A549 (cell line): ENCODE measurements at regions not wholly inside any gene's neighbourhood (a gene's known extent, or its start where the extent isn't known, plus 50 kb on each side); places are given as distances from the start of the nearest gene placed in this dataset.
A peak's percentile ranks its signal among the peaks of the same experiment; 100 is the strongest.

Experiments
- ATAC-seq, 2 experiments: fragments of 200-7000 bp in 1 of 2; fragments of >200 bp in 1 of 2; cut with Nextera tagmentation in 1 of 2; cut with Tn5 transposase in 1 of 2; 3 replicates each; pipeline versions ENCODE4 v1.8.0 to v1.9.1; 2018 to 2020; ENCODE audit warnings: mild to moderate bottlenecking in 1 of 2, moderate library complexity in 1 of 2
- CTCF ChIA-PET: fragments of 300-600 bp; sonication (Branson Sonifier 250); formaldehyde crosslinking; extraction: SDS; loops from one replicate; lab custom pipeline; 2021; ENCODE audit warnings: antibody characterized with exemption, inconsistent platforms; lab: Yijun Ruan, JAX
- POLR2A ChIA-PET: fragments of 350-600 bp; formaldehyde crosslinking; extraction: SDS; loops from one replicate; lab custom pipeline; 2021; ENCODE audit warnings: antibody characterized with exemption, inconsistent platforms; lab: Yijun Ruan, JAX
- DNase-seq, 2 experiments: peaks; one replicate each; pipeline versions ENCODE4 v3.0.0 to v3.0.0-alpha.2; 2011 to 2016; ENCODE audit warnings: low read depth in 1 of 2, low spot score in 1 of 2
- FAIRE-seq: peaks from 2 replicates; lab custom pipeline; 2011; peaks lifted over from hg19 to GRCh38; lab: Jason Lieb, UNC
- H3K27ac ChIP-seq, 2 experiments: fragments of >200 bp; sonication (Bioruptor Twin); formaldehyde crosslinking; 3 replicates each; pipeline ENCODE4 v1.5.1; 2016 to 2017
- H3K4me1 ChIP-seq: fragments of >200 bp; sonication (Bioruptor Twin); formaldehyde crosslinking; 3 replicates; pipeline ENCODE4 v1.6.1; 2016
- H3K4me2 ChIP-seq: fragments of >200 bp; sonication (Bioruptor Twin); formaldehyde crosslinking; 3 replicates; pipeline ENCODE4 v1.6.1; 2016
- H3K4me3 ChIP-seq: fragments of >200 bp; sonication (Bioruptor Twin); formaldehyde crosslinking; 3 replicates; pipeline ENCODE4 v1.5.1; 2016
- H3K9me3 ChIP-seq: fragments of >200 bp; sonication (Bioruptor Twin); formaldehyde crosslinking; 3 replicates; pipeline ENCODE4 v1.6.1; 2016
- BCL3 ChIP-seq: fragments of >200 bp; sonication (Bioruptor Twin); formaldehyde crosslinking; IDR thresholded peaks from 3 replicates; pipeline ENCODE4 v1.6.1; 2016
- CTCF ChIP-seq: fragments of >200 bp; sonication (Bioruptor Twin); formaldehyde crosslinking; IDR thresholded peaks from 3 replicates; pipeline ENCODE4 v1.5.1; 2016
- E2F6 ChIP-seq: IDR thresholded peaks from 2 replicates; pipeline ENCODE4 v1.6.1; 2012; ENCODE audit warnings: low read depth, borderline replicate concordance
- EHMT2 ChIP-seq: fragments of 200-600 bp; sonication (generic); IDR thresholded peaks from 2 replicates; pipeline ENCODE4 v1.6.1; 2016; ENCODE audit warnings: antibody characterized with exemption, low read depth, mild to moderate bottlenecking, moderate library complexity
- FOSL2 ChIP-seq, 2 experiments: fragments of 450-650 bp in 1 of 2; fragments of >200 bp in 1 of 2; sonication (Bioruptor Twin) in 1 of 2; formaldehyde crosslinking; IDR thresholded peaks; 2 replicates each; pipeline versions ENCODE4 v1.5.0 to v1.6.1; 2016 to 2020; ENCODE audit warnings: mild to moderate bottlenecking in 1 of 2, moderate library complexity in 1 of 2
- FOXS1 ChIP-seq: fragments of 250-450 bp; sonication (Bioruptor Pico); IDR thresholded peaks from 2 replicates; pipeline ENCODE4 v1.5.0; 2020; ENCODE audit warnings: mild to moderate bottlenecking, moderate library complexity
- HOXB13 ChIP-seq: fragments of 250-450 bp; sonication (Bioruptor Pico); IDR thresholded peaks from 2 replicates; pipeline ENCODE4 v1.5.0; 2020; ENCODE audit warnings: low read depth, mild to moderate bottlenecking, moderate library complexity
- JUN ChIP-seq, 2 experiments: fragments of >200 bp; sonication (Bioruptor Twin); formaldehyde crosslinking; IDR thresholded peaks; 2 replicates in 1 of 2; 3 replicates in 1 of 2; pipeline ENCODE4 v1.6.1; 2016 to 2017
- KDM5A ChIP-seq: fragments of 200-600 bp; sonication (generic); IDR thresholded peaks from 2 replicates; pipeline ENCODE4 v1.6.1; 2016; ENCODE audit warnings: antibody characterized with exemption, mild to moderate bottlenecking
- NR3C1 ChIP-seq: fragments of >200 bp; sonication (Bioruptor Twin); formaldehyde crosslinking; IDR thresholded peaks from 3 replicates; pipeline ENCODE4 v1.6.1; 2017
- POLR2A ChIP-seq: IDR thresholded peaks from 2 replicates; pipeline ENCODE4 v1.6.1; 2012; ENCODE audit warnings: mild to moderate bottlenecking, low read length
- POLR2AphosphoS2 ChIP-seq: conservative IDR thresholded peaks from 2 replicates; pipeline ENCODE4 v1.6.1; 2012; ENCODE audit warnings: low read length, improper control_type of control experiment, inconsistent platforms
- RAD21 ChIP-seq, 2 experiments: fragments of >200 bp in 1 of 2; sonication (Bioruptor Twin) in 1 of 2; formaldehyde crosslinking in 1 of 2; IDR thresholded peaks in 1 of 2; conservative IDR thresholded peaks in 1 of 2; 2 replicates in 1 of 2; 3 replicates in 1 of 2; pipeline ENCODE4 v1.6.1; 2012 to 2018; ENCODE audit warnings: inconsistent platforms in 1 of 2
- REST ChIP-seq: fragments of 200-600 bp; sonication (generic); IDR thresholded peaks from 2 replicates; pipeline ENCODE4 v1.6.1; 2016; ENCODE audit warnings: antibody characterized with exemption, mild to moderate bottlenecking, moderate library complexity
- SMC3 ChIP-seq: fragments of >200 bp; sonication (Bioruptor Twin); formaldehyde crosslinking; IDR thresholded peaks from 3 replicates; pipeline ENCODE4 v1.6.1; 2018; ENCODE audit warnings: inconsistent platforms
- SREBF2 ChIP-seq: fragments of 450-650 bp; IDR thresholded peaks from 2 replicates; pipeline ENCODE4 v1.6.1; 2014; ENCODE audit warnings: mild to moderate bottlenecking, moderate library complexity
- ZSCAN20 ChIP-seq: fragments of 250-450 bp; sonication (Bioruptor Pico); IDR thresholded peaks from 2 replicates; pipeline ENCODE4 v1.8.0; 2022; ENCODE audit warnings: mild to moderate bottlenecking, moderate library complexity
- WGBS: methylation state at CpG from one replicate; pipeline ENCODE4 v1.1.6; 2017; ENCODE audit errors: missing lambda C conversion rate; 5-methylcytosine and 5-hydroxymethylcytosine counted together

- Histone ChIP-seq H3K4me2 (no peak overlapping the region), H3K4me3 (no peak overlapping the region), H3K4me1 (no peaks in the 10 kb centered on the region), H3K9me3 (no peaks in the 10 kb centered on the region), H3K27ac (no peak overlapping the region)
- DNase-seq (no peak), ATAC-seq (no peak), FAIRE-seq (no peak)
- TF ChIP-seq HOXB13 (CRISPR knock-in tag) (no peak), E2F6 (no peak), POLR2A (no peak), POLR2AphosphoS2 (no peak), FOSL2 (IDR thresholded peaks at IDR 0.05) (no peak), FOSL2 (CRISPR knock-in tag; IDR thresholded peaks at IDR 0.05) (no peak), KDM5A (no peak), EHMT2 (no peak), SMC3 (no peak), BCL3 (no peak)
- POLR2A ChIA-PET = no interaction called here
- CTCF ChIA-PET = interaction anchor here (1.1 kb wide), 1 partner anchor 1022 kb away, joined by 4 read pairs; no protein-coding TSS in a partner anchor
- WGBS = 4% methylated on average over 1 of the region's 1 CpG
Observed at GRCh38 chr5:130874861-130875417, 290.1 kb downstream of the HINT1 start.

GRCh38 chr5:130871346-130872086 is 293.5 kb downstream of the HINT1 start:
- CTCF ChIA-PET = interaction anchor here (0.6 to 2.1 kb wide), 11 partner anchors 9 to 757 kb away, joined by 3 to 12 read pairs (median 4); no protein-coding TSS in a partner anchor
- Histone ChIP-seq H3K4me2 (no peak overlapping the region), H3K9me3 (no peaks in the 10 kb centered on the region), H3K4me3 (no peak overlapping the region), H3K27ac (no peak overlapping the region), H3K4me1 (no peaks in the 10 kb centered on the region)
- FAIRE-seq (no peak), DNase-seq (peak; percentile 11 to 20), ATAC-seq (peak in 1 of 2 experiments; percentile 65; a peak in 3 of 6 replicates)
- POLR2A ChIA-PET = interaction anchor here (1.0 kb wide), 1 partner anchor 26 kb away, joined by 3 read pairs; no protein-coding TSS in a partner anchor
- TF ChIP-seq SREBF2 (no peak), SMC3 (peak; percentile 66), JUN (IDR thresholded peaks at IDR 0.05) (no peak), FOXS1 (CRISPR knock-in tag) (no peak), RAD21 (conservative IDR thresholded peaks at IDR 0.05 in 1 of 2, IDR thresholded peaks at IDR 0.05 in 1 of 2) (peak; percentile 48 to 52), NR3C1 (no peak), CTCF (peak; percentile 45), REST (no peak), ZSCAN20 (CRISPR knock-in tag) (no peak)
- 22% methylated on average over 7 of the region's 7 CpGs for WGBS
